Activated T-helper 17 cell treated with anti-CD3 and anti-CD28 coated beads, Interleukin-2, amount 50 U/mL, for 72 hours (primary cell): ENCODE measurements at regions not wholly inside any gene's neighbourhood (a gene's known extent, or its start where the extent isn't known, plus 50 kb on each side); places are given as distances from the start of the nearest gene placed in this dataset.

Experiments
- ATAC-seq: fragments of 150-1000 bp; cut with Tn5 transposase; replicated peaks from 2 replicates; pipeline ENCODE4 v1.10.0; 2021; ENCODE audit warnings: mild to moderate bottlenecking, moderate library complexity
- H3K27ac Mint-ChIP-seq: one replicate; pipeline ENCODE4 v1.8.0; 2022; ENCODE audit warnings: mixed read lengths
- H3K27me3 Mint-ChIP-seq: one replicate; pipeline ENCODE4 v1.8.0; 2022; ENCODE audit warnings: mixed read lengths
- H3K36me3 Mint-ChIP-seq: one replicate; pipeline ENCODE4 v1.8.0; 2022; ENCODE audit warnings: low read depth, mild to moderate bottlenecking, mixed read lengths
- H3K4me1 Mint-ChIP-seq: one replicate; pipeline ENCODE4 v1.8.0; 2022; ENCODE audit warnings: mixed read lengths
- H3K4me3 Mint-ChIP-seq: one replicate; pipeline ENCODE4 v1.8.0; 2022; ENCODE audit warnings: mild to moderate bottlenecking, mixed read lengths
- H3K9me3 Mint-ChIP-seq: one replicate; pipeline ENCODE4 v1.8.0; 2022; ENCODE audit warnings: mixed read lengths

DNA sequence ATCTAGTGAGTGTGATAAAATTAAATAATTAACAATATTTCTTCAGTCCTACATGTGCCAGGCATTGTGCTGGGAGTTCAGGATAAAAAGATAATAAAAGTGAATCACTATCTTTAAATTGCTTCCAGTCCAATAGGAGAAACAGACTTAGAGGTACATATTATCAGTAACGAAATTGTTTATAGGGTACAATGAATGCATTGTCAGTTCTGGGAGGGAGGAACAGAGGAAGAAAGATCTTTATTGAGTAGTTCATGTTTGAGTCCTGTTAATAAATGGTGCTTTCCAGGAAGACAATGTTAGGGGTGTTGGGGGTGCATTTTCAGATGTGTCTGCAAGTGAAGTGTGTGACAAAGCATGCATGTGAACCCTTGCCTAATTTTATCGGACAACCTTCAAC is 183.1 kb downstream of the OGFRL1 start:
- no peak for ATAC-seq
- no peak overlapping the region for H3K27ac Mint-ChIP-seq
- peaks cover 6% of the 10 kb centered on the region for H3K9me3 Mint-ChIP-seq
- no peaks in the 10 kb centered on the region for H3K4me1 Mint-ChIP-seq
- no peak overlapping the region for H3K4me3 Mint-ChIP-seq
- no peaks in the 10 kb centered on the region for H3K36me3 Mint-ChIP-seq
- peaks cover 31% of the 10 kb centered on the region for H3K27me3 Mint-ChIP-seq

DNA sequence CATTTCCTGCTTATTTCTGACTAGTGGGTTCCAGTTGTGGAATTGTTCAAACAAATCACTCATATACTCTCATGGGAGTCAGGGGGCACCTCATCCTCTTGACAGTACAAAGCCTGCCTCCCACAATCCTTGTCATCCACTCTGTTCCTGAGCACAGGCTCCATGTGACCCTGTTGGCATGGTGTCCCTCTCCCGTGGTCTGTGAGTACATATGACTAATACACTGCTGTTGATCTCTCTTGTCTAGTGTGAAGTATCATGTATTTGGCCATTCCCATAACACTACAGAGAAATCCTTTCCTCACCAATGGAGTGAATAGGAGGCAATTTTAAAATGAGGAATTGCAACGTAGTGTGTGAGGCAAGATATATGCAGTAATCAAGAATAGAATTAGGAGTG is 185.3 kb downstream of the OGFRL1 start:
- Mint-ChIP-seq H3K9me3 (peaks cover 3% of the 10 kb centered on the region), H3K36me3 (no peaks in the 10 kb centered on the region), H3K4me3 (no peak overlapping the region), H3K27me3 (peaks cover 25% of the 10 kb centered on the region), H3K27ac (no peak overlapping the region), H3K4me1 (no peaks in the 10 kb centered on the region)
- no peak for ATAC-seq

DNA sequence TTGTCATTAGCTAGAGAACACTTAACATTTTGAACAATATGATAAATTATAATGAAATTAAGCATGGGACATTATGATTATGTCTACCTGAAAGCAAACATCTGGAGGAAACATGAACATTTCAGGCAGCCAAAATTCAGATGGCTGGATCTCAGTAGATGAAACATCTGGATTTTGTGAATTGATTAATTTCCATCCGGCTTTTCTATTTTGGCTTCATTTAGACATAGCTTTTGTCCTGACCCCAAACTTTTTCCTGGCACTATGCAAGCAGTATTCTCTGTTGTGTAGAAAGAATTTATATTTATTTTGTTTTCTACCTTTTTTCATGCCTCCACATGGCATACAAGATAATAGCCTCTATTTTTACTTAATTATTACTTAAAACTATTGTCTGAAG is 186.3 kb downstream of the OGFRL1 start:
- Mint-ChIP-seq H3K27me3 (peaks cover 17% of the 10 kb centered on the region), H3K4me1 (no peaks in the 10 kb centered on the region), H3K4me3 (no peak overlapping the region), H3K9me3 (no peaks in the 10 kb centered on the region), H3K27ac (no peak overlapping the region), H3K36me3 (no peaks in the 10 kb centered on the region)
- no peak for ATAC-seq

DNA sequence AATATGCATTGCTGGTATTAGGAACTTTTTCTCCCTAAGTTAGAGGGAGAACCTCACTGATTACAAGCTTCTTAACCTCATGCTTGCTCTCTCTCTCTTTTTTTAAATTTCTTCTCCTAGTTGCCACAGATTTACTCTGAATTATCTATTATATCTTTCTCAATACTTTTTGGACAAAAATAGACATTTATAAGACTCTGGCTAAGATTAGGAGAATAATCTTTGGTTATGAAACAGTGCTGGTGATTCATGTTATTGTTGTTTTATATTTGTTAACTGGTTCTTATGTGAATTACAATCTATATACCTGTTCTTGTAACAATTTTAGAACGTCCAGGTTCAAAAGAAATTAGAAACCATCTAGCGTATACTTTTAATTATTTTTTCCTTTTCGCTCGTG is 187.8 kb downstream of the OGFRL1 start:
- Mint-ChIP-seq H3K4me3 (no peak overlapping the region), H3K36me3 (no peaks in the 10 kb centered on the region), H3K4me1 (no peaks in the 10 kb centered on the region), H3K27ac (no peak overlapping the region), H3K27me3 (peaks cover 10% of the 10 kb centered on the region), H3K9me3 (no peaks in the 10 kb centered on the region)
- ATAC-seq = no peak

DNA sequence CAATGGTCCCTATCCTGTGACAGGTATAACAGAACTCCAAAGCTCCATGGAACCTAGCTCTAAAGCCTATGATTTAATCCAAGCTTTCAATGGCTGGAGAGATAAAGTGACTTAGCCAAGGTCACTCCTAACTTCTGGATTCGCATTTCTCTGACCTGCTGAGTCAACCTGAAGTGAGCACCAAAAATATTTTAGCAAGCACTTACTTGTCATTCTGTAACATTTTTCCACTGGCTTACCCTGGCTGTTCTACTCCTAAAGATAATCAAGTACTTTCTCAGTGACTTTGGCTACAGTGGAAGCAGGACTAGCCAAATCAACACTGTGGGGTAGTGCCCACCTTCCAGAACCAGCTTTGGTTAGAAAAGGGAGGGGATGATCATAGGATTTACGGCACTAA is 188.3 kb downstream of the OGFRL1 start:
- H3K27ac Mint-ChIP-seq = no peak overlapping the region
- no peak for ATAC-seq
- H3K9me3 Mint-ChIP-seq = no peaks in the 10 kb centered on the region
- H3K27me3 Mint-ChIP-seq = peaks cover 10% of the 10 kb centered on the region
- H3K4me1 Mint-ChIP-seq = no peaks in the 10 kb centered on the region
- no peaks in the 10 kb centered on the region for H3K36me3 Mint-ChIP-seq
- no peak overlapping the region for H3K4me3 Mint-ChIP-seq

DNA sequence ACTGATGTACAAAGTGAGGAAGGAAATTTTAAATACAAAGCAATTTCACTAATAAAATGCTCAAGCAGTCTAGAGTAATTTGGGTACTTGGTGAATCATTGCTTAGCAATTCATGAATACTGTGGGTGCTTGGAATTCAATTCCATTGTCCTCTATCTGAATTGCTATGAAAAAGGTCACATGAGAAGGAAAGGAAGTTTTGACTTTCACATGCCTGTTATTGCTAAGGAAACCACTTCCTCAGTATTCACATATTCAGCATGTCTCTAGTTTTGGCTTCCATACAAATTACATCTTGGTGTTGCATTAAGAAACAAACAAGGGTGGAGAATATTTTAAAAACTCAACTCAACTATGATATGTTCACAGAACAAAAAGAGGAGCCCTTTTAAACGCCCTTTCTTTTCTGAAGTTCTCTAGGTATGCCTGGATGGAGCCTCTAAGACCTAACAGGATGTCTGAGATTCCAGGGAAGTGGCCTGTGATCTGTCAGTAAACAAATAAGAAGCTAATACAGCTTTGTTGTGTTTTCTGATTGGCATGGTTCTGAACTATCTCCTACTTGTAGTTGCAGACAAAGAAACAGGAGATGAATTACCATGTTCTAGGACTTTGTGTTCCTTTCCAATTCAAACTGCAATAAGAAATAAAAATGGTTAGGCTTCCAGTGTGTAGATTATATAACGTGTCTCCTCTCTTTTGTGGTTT is 190.4 kb downstream of the OGFRL1 start:
- H3K27ac Mint-ChIP-seq = no peak overlapping the region
- H3K27me3 Mint-ChIP-seq = peaks cover 2% of the 10 kb centered on the region
- ATAC-seq = peak; percentile 40
- H3K9me3 Mint-ChIP-seq = no peaks in the 10 kb centered on the region
- H3K4me1 Mint-ChIP-seq = no peaks in the 10 kb centered on the region
- no peaks in the 10 kb centered on the region for H3K36me3 Mint-ChIP-seq
- H3K4me3 Mint-ChIP-seq = no peak overlapping the region

DNA sequence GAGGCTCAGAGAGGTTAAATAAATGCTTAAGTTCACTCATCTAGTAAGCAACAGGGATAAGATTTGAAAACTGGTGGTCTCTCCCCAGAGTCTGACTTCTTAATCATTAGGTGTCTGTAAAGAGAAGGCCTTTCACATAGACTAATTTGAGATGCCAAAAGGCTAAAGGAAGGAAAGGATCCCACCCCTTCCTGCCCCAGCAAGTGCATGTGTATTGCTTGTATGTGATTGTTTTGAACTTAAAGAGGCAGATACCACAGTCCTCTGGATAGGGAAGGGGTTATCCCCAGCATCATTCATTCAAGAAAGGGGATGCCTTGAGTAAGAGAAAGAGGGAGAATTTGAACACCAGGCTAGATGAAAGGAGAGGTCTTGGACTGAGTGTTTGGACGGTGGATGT is 192.0 kb downstream of the OGFRL1 start:
- Mint-ChIP-seq H3K27ac (no peak overlapping the region), H3K4me3 (no peak overlapping the region), H3K27me3 (no peaks in the 10 kb centered on the region), H3K4me1 (no peaks in the 10 kb centered on the region), H3K36me3 (no peaks in the 10 kb centered on the region), H3K9me3 (no peaks in the 10 kb centered on the region)
- ATAC-seq = no peak

DNA sequence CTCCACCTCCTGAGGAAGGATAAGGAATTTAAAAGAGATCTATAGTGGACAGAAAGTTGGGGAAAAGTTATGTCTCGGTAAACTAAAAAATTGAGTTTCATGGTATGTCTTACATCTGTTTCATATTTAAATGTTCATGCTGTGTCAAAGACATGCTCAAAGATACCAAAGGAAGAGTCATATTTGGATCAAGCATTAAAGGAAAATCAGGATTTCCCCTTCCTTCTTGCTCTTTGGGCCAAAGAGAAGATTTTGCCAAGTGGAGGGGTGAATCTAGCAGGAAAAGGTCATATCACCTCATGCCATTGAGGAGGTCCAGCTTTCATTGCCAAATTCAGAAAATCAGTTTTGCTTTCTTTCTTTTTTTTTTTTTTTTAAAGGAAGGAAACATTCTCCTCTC is 192.4 kb downstream of the OGFRL1 start:
- no peak overlapping the region for H3K4me3 Mint-ChIP-seq
- H3K27me3 Mint-ChIP-seq = no peaks in the 10 kb centered on the region
- no peak overlapping the region for H3K27ac Mint-ChIP-seq
- no peak for ATAC-seq
- no peaks in the 10 kb centered on the region for H3K4me1 Mint-ChIP-seq
- H3K36me3 Mint-ChIP-seq = no peaks in the 10 kb centered on the region
- H3K9me3 Mint-ChIP-seq = no peaks in the 10 kb centered on the region

DNA sequence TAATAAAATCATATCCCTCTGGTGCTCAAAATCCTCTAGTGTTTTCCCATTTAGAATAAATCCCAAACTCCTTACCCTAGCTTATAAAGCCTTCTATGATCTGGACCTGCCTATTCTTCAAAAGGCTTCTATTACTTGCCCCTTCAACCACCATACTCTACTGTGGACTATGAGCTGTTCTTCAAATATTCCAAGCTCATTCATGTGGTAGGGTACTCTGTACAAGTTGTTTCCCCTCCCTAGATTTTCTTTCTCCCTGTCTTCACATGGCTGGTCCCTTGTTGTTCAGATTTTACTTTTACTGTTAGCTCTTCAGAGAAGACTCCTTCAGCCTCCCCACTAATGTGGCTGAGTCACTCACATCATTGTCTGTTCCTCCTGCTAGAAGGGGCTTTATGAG is 193.2 kb downstream of the OGFRL1 start:
- Mint-ChIP-seq H3K36me3 (no peaks in the 10 kb centered on the region), H3K27ac (no peak overlapping the region), H3K9me3 (no peaks in the 10 kb centered on the region)

DNA sequence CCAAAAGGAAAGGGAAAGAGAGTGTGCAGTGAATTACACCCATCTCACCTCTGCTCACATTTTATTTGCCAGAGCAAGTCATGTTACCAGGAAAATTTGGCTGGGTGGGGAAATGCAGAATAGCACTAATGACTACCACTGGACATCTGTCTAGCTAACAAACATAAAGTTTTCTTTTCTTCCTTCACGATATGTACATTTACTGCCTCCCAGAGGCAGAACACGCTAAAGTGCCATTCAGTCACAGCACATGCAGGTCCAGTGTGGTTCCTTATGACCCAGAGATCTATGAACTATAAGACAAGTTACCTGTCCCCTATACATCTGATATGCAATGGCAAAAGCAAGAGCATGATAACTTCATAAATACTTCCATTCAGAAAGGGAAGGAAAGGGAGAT is 194.1 kb downstream of the OGFRL1 start:
- Mint-ChIP-seq H3K4me3 (no peak overlapping the region), H3K9me3 (no peaks in the 10 kb centered on the region), H3K27me3 (no peaks in the 10 kb centered on the region), H3K36me3 (no peaks in the 10 kb centered on the region), H3K27ac (no peak overlapping the region), H3K4me1 (no peaks in the 10 kb centered on the region)
- ATAC-seq = no peak

More for the DNA sequence above, 193.2 kb downstream of the OGFRL1 start:
- H3K4me3 Mint-ChIP-seq = no peak overlapping the region
- no peaks in the 10 kb centered on the region for H3K27me3 Mint-ChIP-seq
- ATAC-seq = no peak
- no peaks in the 10 kb centered on the region for H3K4me1 Mint-ChIP-seq

DNA sequence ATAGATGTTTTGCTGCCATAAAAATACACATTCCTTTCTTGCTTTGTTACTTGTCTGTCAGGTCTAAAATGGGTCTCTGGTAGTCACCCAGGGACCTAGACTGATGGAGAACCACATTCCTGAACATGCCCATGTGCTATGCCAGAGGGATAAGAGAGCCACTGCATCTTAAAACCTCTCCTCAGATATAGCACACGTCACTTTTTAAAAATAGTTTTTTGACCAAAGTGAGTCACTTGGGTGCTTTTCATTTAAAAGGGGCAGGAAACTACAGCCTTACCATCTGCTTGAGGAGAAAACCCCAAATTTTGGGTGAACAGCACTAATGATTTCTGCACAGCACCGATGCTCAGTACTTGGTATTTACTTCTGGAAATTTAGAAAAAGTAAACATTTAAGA is 197.8 kb downstream of the OGFRL1 start:
- no peak for ATAC-seq
- no peak overlapping the region for H3K4me3 Mint-ChIP-seq
- H3K27ac Mint-ChIP-seq = no peak overlapping the region
- H3K27me3 Mint-ChIP-seq = peaks cover 2% of the 10 kb centered on the region
- no peaks in the 10 kb centered on the region for H3K9me3 Mint-ChIP-seq
- no peaks in the 10 kb centered on the region for H3K36me3 Mint-ChIP-seq
- H3K4me1 Mint-ChIP-seq = no peaks in the 10 kb centered on the region

DNA sequence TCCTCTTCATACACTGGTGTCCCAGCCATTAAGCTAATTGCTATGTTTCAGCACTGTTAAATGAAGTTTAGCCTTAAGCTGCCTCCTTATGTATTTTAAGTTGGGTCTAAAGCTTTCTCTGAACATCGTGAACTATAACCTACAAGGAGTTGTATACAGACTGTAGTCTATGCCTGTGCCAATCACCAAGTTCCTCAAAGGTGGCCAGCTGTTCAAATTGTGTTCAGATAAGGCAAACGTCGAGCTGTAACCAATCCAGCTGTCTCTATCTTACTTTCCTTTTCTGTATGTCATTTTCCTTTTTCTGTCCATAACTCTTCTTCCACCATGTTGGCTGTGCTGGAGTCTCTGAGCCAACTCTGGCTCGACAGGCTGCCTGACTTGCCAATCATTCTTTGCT is 199.6 kb downstream of the OGFRL1 start:
- Mint-ChIP-seq H3K9me3 (no peaks in the 10 kb centered on the region), H3K4me3 (no peak overlapping the region), H3K27ac (no peak overlapping the region), H3K4me1 (no peaks in the 10 kb centered on the region), H3K27me3 (peaks cover 2% of the 10 kb centered on the region), H3K36me3 (no peaks in the 10 kb centered on the region)
- ATAC-seq = no peak

DNA sequence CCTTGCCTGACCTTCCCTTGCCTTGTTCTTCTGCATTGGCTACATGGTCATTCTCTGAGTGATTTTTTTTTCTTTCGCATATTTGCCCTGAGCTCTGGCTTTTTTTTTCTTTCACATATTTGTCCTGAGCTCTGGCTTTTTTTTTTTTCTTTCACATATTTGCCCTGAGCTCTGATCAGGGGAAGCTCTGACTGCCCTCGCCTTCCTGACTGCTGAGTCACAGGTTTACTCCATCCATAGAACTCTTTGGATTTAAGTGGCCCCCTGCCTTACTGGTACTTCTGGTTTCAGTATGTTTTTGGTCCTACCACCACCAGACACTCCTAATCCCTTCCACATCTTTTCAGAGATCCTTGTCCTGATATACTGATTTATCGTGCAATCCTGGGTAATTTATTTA is 201.1 kb downstream of the OGFRL1 start:
- ATAC-seq = no peak
- no peak overlapping the region for H3K27ac Mint-ChIP-seq

DNA sequence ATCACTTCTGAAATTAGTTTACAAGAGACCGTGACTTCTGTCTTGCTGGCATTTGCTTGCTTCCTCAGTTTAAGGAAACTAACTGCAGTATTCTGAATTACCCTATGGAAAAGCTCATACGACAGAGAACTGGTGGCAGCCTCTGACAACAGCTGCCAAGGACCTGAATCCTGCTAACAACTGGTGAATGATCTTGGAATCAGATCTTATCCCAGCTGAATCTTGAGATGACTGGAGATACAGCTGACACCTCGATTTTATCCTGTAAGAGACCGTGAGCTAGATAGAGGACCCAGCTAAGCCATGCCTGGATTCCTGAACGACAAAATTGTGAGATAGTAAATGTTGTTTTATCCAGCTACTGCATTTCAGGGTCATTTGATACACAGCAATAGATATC is 202.3 kb downstream of the OGFRL1 start:
- no peak for ATAC-seq
- Mint-ChIP-seq H3K27ac (no peak overlapping the region), H3K36me3 (no peaks in the 10 kb centered on the region), H3K4me3 (no peak overlapping the region), H3K9me3 (no peaks in the 10 kb centered on the region), H3K4me1 (no peaks in the 10 kb centered on the region), H3K27me3 (peaks cover 2% of the 10 kb centered on the region)

More for the DNA sequence above, 201.1 kb downstream of the OGFRL1 start:
- Mint-ChIP-seq H3K9me3 (no peaks in the 10 kb centered on the region), H3K4me1 (no peaks in the 10 kb centered on the region), H3K4me3 (no peak overlapping the region), H3K36me3 (no peaks in the 10 kb centered on the region), H3K27me3 (peaks cover 2% of the 10 kb centered on the region)

DNA sequence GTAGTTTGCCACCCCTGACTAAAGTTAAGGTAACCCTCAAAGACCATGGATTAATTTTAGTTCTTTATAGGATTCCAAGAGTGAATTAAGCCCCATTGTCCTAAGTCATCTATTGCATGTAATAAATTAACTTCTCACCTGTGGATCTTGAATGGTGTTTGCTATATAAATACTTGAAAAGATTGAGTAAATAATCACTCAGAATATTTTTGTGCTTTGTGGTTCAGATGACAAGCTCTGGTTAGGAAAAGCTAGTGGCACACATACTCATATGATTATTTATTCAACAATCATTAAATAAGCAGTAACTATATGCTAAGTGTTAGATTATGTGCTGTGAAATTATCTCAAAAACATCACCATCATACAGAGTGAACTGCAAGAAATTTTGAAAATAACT is 203.2 kb downstream of the OGFRL1 start:
- Mint-ChIP-seq H3K27ac (no peak overlapping the region), H3K4me3 (no peak overlapping the region), H3K27me3 (peaks cover 2% of the 10 kb centered on the region), H3K36me3 (no peaks in the 10 kb centered on the region), H3K9me3 (no peaks in the 10 kb centered on the region), H3K4me1 (no peaks in the 10 kb centered on the region)
- ATAC-seq = no peak

DNA sequence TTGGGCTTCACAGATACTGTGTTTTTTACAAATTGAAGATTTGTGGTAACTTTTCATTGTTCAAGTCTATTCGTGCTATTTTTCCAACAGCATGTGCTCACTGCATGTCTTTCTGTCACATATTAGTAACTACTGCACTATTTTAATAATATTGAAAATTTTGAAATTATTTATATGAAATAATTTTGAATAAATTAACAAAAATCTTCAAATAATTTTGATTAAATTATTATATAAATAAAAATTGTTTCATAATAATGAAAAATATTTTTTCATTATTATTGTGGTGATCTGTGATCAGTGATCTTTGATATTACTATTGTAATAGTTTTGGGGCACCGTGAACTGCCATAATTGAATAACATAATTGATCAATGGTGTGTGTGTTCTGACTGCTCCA is 204.1 kb downstream of the OGFRL1 start:
- ATAC-seq = no peak
- no peaks in the 10 kb centered on the region for H3K36me3 Mint-ChIP-seq
- no peaks in the 10 kb centered on the region for H3K4me1 Mint-ChIP-seq
- H3K4me3 Mint-ChIP-seq = no peak overlapping the region
- peaks cover 2% of the 10 kb centered on the region for H3K27me3 Mint-ChIP-seq
- H3K9me3 Mint-ChIP-seq = no peaks in the 10 kb centered on the region
- H3K27ac Mint-ChIP-seq = no peak overlapping the region
